DOHH2 (cell line): ENCODE measurements at regions not wholly inside any gene's neighbourhood (a gene's known extent, or its start where the extent isn't known, plus 50 kb on each side); places are given as distances from the start of the nearest gene placed in this dataset.

ENCODE experiments used
- EZH2phosphoT487 ChIP-seq: fragments of 200-600 bp; sonication (generic); IDR thresholded peaks from 2 replicates; pipeline ENCODE4 v1.6.1; 2017; ENCODE audit warnings: borderline replicate concordance, mild to moderate bottlenecking, antibody characterized with exemption, low read length, moderate library complexity, mixed read lengths
- TF ChIP-seq, protein P1 (sequence below): fragments of 200-600 bp; sonication (generic); IDR thresholded peaks from one replicate; pipeline ENCODE4 v1.5.1; 2014; ENCODE audit warnings: antibody characterized with exemption, mild to moderate bottlenecking, low read depth, low read length; ENCODE audit not compliant: poor library complexity, severe bottlenecking

- TF ChIP-seq, protein P1, sequence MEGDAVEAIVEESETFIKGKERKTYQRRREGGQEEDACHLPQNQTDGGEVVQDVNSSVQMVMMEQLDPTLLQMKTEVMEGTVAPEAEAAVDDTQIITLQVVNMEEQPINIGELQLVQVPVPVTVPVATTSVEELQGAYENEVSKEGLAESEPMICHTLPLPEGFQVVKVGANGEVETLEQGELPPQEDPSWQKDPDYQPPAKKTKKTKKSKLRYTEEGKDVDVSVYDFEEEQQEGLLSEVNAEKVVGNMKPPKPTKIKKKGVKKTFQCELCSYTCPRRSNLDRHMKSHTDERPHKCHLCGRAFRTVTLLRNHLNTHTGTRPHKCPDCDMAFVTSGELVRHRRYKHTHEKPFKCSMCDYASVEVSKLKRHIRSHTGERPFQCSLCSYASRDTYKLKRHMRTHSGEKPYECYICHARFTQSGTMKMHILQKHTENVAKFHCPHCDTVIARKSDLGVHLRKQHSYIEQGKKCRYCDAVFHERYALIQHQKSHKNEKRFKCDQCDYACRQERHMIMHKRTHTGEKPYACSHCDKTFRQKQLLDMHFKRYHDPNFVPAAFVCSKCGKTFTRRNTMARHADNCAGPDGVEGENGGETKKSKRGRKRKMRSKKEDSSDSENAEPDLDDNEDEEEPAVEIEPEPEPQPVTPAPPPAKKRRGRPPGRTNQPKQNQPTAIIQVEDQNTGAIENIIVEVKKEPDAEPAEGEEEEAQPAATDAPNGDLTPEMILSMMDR, result no peak
- TF ChIP-seq EZH2phosphoT487, result no peak
Measured at GRCh38 chr4:156534205-156534604, 437.4 kb downstream of the PDGFC start.
